GM18502 (cell line): ENCODE measurements at regions not wholly inside any gene's neighbourhood (a gene's known extent, or its start where the extent isn't known, plus 50 kb on each side); places are given as distances from the start of the nearest gene placed in this dataset.
"Not testable (repeated sequence)": the region's sequence is repeated elsewhere in the genome, so short reads cannot be mapped to it uniquely, and the experiment has no call there.

ENCODE experiments used
- ATAC-seq: cut with Tn5 transposase; IDR thresholded peaks from one replicate; pipeline ENCODE4 v1.9.1; 2021; ENCODE audit warnings: mild to moderate bottlenecking; ENCODE audit not compliant: unreplicated experiment, poor library complexity

DNA sequence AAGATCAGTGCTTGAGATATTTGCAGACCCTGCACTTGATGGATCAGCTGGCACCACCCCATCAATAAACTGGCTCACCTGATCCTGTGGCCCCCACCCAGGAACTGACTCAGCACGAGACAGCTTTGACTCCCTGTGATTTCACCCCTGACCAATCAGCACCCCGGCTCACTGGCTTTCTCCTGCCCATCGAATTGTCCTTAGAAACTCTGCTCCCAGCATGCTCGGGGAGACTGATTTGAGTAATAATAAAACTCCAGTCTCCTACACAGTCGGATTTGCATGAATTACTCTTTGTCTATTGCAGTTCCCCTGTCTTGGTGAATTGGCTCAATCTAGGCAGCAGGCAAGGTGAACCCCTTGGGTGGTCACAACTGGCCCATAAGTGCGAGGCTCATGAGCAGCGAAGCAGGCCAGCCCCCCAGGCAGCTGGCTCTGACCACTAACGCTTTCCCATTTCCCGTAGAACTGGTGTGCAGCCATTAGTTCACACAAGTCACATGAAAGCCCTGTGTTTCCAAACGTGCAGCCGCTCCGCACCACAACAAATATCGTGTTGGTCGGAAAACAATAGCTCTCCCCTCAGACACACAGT is 79.6 kb downstream of the RSPH3 start:
- ATAC-seq = no peak

DNA sequence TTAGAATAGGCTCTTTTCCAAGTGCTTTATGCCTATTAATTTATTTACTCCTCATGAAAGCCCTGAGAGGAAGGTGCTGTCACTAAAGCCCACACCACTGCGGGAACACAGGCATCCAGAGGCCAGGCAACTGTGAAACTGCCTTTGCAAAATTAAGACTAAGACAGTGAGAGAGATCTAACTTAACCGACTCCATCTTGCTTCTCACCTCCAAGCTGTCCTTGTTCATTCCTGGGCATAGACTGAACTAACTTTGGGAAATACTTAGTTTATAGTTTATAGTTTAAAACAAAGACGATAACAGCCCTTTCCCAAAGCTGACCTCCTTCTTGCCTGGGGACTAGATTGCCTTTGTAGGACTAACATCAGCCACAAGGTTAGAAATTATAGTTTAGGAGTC is 80.1 kb downstream of the RSPH3 start:
- no peak for ATAC-seq

DNA sequence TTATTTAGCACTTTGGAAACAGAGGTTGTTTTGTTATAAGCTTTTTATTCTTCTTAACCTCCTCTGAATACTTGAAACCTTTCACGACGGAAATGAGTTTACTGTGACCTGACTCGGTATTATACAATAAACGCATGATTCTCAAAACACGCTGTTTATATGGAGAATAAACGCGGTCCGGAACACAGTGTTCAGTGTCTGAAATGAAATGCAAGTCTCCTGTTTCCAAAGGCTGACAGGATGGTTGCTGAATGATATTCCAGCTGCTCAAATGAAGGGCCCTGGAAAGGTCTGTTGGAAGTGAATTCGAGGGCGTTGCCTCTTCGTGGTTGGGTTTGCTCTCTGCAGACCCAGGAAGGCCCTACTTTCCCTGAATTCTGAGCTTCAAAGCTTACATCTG is 83.4 kb downstream of the RSPH3 start:
- no peak for ATAC-seq

DNA sequence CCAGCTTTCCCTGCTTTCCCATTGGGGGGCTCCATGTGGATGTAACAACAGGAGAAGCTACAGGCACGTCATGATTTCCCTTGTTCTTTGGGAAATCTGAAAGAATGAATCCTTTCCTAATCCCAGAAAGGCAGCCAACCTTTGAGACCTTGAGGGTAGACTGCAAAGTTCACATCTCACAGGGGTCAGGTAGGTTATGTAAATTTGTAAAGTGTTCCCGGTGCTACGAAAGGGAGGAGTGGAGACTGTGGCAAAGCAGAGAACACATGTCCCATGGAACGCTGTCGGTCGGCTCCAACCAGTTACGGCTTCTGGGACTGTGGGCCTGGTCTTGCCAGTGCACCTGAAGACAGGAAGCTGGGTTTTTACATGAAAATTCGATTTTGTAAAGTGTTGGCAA is 85.1 kb downstream of the RSPH3 start:
- no peak for ATAC-seq

DNA sequence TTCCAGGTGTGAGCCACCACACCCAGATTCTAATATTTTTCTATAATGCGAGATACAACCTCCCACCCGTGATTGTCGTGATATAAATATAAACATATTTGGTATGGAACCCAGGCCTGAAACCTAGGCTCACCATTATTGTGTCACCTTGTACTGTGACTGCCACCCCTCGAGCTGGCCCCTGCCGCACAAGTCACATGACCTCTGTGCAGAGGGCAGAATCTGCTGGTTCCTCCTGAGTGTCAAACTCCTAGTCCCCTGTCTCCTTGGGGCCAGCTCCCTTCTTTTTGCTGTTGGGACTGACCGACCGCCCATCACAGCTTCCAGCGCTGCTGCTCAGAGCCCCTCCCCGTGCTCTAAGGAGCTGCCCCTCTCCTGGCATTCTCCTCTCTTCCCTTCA is 86.4 kb downstream of the RSPH3 start:
- no peak for ATAC-seq

DNA sequence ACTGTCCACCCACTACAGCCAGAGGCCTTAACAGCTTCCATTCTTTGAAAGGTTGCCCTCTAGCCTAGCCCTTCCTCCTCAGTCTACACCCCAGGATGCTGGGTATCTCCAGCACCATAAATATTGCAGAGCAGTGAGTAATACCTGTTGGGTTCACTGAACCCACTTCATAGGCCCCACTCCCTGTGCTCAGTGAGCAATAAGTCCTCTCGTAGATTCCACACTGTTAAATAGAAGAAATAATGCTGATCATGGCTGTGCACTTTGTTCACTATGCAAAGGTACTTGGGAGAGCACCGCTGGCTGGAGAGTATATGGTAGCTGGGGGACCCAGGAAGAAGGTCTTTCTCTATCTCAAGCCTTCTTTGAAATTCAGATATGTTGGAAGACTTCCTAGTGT is 87.3 kb downstream of the RSPH3 start:
- ATAC-seq = no peak

DNA sequence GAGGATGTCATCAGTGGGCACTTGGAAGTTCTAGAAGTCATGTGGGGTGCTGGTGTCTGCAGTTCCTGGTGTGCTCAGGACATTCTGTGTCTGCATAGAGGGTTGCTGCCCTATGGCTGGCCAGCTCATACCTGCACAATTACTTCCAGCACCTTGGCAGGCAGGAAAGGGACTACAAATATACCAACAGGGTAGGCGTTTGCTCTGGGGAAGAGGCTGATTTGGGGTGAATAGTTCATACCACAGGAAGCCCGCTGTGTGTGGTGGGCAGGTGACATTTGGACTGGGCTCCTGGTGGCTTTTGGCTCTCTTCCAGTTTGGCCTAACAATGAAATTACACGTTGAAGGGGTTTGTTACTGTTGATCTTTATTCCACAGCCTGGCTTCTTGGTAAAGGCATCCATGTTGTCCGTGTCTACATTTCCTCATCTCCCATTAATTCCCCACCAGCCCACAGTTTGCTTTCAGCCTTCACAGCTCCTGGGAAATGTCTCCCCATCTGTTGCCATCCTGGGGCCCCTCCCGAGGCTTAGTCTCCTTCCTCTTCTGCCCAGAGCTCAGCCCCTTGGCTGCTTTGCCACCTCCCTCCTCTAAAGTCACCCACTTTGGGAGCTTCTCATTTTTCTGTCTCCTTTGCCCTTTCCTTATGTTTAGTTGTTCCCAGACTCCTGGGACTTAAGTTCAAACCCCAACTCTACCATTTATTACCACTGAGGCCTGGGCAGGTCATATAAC is 88.1 kb downstream of the RSPH3 start:
- ATAC-seq = no peak

DNA sequence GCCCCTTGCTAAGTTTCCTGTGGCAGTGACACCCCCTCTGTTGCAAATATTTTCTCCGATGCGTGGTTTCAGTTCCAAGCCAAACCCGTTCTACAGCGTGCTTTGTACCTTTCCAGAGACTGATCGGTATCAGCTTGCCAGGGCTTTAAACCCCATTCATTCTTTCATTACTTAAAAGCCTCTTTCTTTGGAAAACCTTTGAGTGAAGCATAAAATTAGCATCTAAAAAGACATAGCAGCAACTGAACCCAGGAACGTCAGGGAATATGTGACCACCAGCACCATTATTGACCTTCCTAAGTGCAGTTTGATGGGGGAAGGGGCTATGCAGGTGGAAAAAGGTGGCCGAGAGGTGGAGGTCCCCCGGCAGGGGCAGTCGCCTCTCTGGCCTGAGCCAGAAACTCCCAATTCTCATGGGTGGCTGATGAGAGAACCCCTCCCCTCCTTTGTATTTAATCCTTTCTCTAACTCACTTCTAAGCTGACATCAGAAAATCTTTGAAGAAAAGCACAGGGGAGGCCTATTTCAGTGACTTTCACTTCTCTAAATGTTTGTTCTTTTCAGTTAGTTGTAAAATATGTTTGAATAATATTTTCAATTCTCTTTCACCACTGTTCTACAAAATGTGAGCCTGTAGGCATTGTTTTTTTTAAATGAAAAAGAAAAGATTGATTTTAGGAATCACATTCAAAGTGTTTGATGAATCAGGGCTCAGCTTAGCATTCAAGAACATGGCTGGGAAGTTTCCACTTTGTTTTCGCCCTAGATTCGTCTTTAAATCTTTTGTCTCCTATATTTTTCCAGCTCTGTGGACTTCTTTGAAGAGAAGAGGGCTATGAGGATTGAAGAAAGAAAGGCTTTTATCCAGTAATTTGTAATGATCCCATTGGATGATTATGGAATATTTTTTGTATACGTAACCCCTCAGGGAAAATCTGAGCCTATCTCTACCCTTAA is 89.2 kb downstream of the RSPH3 start:
- peak; percentile 70 for ATAC-seq

DNA sequence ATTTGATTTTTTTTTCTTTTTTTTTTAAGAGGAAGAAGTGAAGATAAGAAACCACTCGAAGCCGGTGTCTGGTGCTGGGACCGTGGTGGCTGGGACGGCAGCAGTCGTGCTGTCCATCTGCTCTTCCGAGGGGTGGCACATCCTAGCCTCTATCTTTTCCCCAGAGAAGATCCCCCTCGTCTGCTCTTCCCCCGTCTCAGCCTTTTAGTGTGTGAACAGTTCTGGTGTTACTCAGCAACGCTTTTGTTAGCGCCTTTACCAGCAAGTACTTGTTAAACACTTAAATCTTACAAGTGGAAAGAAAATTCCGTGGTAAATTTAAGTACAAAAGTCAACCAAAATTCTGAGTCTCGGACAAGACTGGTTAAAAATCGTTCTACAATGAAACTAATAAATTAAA is 90.1 kb downstream of the RSPH3 start:
- ATAC-seq = no peak

DNA sequence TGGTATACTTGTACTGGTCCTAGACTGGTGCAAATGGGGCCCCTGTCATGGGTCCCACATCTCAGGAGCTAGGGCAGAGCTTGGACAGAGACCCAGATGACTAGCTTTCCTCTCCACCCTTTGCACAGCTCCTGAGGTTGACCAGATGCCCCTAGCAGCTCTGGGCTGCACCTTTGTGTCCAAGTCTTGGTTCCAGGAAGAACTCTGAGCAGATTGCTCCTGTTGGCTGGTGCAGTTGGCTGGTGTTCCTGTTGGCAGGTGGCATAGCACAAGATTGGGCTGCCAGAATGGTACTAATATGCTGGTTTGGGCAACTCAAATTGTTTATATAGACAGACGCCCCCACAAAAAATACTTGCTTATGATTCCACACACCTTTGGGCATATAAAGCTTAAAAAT is 89.4 kb upstream of the EZR start:
- no peak for ATAC-seq

DNA sequence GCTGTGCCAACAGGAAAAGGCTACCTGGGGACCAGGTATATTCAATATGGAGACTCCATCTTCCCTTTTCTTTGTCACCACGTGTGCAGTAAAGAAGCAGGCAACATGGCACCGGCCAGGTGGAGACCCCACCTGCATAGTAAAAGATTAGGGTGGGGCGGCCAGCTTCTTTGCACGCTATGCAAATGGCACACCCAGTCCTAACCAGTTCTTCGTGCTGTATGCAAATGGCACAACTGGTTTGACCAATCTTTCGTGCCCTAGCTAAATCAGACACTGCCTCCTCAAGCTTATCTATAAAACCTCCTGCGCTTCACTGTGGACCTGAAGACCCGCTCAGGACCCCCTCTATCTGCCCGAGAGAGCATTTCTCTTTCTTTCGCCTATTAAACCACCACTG is 88.8 kb upstream of the EZR start:
- no peak for ATAC-seq

DNA sequence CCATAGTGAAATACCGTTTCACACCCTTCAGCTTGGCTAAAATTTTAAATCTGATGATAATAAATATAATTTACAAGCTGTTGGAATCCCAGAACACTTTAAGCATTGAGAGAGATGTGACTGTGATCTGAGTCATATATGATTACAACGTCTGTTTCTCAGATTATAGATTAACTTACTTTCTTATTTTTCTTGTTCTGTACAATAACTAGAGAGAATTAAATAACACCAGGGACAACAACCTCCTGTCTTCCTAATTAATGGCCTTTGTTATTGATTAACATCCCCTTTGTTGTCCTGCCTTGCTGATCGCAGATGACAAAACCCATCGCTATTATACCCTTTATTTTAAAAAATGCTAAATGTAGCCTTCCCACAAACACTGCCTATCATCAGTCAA is 87.8 kb upstream of the EZR start:
- no peak for ATAC-seq

DNA sequence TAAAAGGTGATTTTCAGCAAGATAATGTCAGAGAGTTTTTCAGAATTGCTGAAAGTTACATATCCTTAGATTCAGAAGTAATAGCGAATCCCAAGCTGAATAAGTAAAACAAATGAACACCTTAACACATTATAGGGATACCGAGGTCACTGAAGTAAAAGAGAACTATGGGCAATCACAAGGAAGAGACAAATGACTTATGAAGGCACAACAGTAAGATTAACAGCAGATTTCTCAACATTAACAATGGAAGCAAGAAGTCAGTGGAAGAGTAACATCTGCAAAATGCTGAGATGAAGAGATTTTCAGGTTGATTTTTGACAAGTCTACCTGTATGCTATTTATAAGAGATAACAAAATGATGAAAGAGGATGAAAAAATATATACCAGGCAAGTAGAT is 86.1 kb upstream of the EZR start:
- no peak for ATAC-seq

DNA sequence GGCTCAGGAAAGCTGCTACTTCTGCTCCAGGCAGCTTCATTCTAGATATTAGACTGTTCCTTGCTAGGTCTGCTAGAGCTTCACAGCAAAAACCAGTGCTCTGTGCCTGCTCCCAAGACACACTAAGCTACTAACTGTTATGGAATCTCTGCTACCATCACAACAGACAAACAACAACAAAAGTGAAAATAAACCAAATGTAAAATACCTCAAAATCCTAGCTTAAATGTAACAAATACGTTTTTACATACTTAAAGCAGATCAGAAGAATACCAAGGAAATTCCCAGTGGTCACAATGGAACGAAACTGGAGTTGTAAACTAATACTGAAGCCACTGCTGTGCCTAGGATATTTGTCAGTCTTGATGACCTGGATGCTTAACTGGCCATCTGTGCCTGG is 84.6 kb upstream of the EZR start:
- no peak for ATAC-seq

DNA sequence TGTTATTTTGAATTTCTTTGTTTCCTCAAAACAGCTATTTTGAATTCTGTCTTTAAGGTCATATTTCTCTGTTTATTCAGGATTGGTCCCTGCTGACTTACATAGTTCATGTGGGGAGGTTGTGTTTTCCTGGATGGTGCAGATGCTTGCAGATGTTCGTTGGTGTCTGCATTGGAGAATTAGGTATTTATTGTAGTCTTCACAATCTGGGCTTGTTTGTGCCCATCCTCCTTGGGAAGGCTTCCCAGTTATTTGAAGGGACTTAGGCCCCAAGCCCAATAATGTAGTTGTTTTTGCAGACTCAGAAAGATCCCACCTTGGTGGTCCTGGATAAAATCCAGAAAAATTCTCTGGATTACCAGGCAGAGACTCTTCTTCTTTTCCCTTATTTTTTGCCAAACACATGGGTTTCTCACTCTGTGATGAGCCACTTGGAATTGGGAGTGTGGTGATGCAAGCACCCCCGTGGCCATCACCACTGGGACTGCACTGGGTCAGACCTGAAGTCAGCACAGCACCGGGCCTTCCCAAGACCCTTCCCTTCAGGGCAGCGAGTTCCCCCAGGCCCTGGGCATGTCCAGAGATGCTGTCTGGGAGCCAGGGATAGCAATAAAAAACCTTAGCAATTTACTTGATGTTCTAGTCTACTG is 81.6 kb upstream of the EZR start:
- no peak for ATAC-seq

DNA sequence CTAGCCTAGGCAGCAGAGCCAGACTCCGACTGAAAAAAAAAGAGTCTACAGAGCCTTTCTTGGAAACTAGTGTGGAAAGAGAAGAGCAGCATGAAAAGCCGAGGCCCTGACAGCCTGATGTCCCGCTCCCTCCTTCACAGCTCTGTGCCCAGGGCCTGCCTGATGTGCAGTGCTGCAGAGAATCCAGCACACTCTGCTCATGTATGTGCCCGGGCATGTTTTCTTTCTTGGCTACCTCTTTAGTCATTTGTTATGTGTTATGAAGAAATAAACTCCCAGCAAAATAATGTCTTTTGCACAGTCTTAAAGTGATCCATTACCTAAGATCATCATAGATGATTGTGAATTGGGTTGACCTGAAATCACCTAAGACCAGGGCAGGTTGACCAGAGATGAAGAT is 78.1 kb upstream of the EZR start:
- no peak for ATAC-seq

DNA sequence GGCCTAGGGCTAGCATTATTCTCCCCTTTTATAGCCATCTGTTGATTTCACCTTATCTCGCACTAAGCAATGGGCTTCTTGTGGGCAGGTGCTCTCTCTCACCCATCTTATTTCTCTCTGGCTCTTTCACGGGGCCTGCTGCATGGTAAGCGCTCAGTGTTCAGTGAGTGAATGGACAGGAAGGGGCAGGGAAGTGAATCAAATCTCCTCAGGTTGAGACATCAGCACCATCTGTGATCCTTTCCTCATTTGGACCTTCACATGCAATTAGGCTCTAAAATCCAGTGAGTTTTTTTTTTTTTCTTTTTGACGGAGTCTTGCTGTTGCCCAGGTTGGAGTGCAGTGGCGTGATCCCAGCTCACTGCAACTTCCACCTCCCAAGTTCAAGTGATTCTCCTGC is 76.5 kb upstream of the EZR start:
- ATAC-seq = no peak

DNA sequence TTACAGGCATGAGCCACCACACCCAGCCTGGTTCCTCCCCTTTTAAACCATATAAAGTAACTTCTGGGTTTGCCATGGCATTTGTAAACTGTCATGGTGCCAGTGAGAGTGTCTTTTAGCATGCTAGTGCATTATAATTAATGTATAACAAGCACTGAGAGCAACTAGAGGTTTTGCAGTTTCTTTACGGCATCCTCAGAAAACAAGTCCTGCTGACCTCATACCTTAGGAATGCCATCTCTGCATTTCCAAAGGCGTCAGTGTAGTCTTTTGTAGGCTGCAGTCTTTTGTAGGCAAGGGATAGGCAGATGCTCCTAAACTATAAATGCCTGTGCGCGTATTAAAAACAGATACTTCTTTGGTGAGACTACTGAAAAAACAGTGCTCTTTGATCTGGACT is 75.0 kb upstream of the EZR start:
- ATAC-seq = no peak

DNA sequence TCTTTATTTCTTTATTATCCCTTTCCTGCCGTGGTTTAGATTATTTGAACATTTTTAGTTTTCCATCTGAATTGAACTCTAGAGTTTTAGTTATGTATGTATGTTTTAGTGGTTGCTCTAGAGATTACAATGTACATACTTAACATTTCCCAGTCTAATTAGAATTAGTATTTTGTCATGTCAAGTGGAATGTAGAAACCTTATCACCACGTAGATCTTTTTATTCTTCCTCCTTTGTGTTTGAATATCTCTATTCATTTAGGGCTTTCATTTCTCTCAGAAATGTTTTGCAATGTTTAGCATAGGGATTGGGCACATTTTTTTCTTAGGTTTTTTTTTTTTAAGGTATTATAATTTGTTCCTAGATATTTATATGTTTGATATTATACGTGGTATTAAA is 73.1 kb upstream of the EZR start:
- no peak for ATAC-seq

DNA sequence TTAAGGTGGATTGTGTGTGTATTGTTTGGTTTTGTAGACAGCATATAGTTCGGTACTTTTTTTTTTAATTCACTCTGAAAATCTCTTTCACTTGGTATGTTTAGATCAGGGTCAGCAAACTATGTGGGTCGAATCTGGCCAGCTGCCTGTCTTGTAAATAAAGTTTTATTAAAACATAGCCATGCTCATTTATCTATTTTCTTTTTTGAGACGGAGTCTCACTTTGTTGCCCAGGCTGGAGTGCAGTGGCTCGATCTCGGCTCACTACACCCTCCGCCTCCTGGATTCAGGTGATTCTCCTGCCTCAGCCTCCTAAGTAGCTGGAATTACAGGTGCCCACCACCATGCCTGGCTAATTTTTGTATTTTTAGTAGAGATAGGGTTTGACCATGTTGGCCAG is 72.4 kb upstream of the EZR start:
- not testable (repeated sequence) for ATAC-seq

DNA sequence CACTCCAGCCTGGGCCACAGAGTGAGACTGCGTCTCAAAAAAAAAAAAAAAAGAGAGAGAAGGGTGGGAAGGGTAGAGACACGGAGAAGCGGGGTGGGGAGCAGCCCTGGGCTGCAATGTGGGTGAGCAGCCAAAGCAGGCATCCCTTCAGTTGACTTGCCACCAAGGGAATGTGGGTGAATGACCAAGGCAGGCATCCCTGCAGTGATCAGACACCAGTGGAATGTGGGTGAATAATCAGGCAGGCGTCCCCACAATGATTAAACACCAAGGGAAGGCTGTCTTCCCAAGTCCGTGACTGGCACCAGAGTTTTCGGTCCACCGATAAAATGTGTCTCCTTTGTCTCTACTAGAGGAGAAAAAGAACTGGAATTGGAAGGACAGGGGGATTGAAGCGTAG is 69.0 kb upstream of the EZR start:
- ATAC-seq = not testable (repeated sequence)
